ENCODE measurements at regions not wholly inside any gene's neighbourhood (a gene's known extent, or its start where the extent isn't known, plus 50 kb on each side); places are given as distances from the start of the nearest gene placed in this dataset.
A peak's percentile ranks its signal among the peaks of the same experiment; 100 is the strongest.
"Not testable (repeated sequence)": the region's sequence is repeated elsewhere in the genome, so short reads cannot be mapped to it uniquely, and the experiment has no call there.

DNA sequence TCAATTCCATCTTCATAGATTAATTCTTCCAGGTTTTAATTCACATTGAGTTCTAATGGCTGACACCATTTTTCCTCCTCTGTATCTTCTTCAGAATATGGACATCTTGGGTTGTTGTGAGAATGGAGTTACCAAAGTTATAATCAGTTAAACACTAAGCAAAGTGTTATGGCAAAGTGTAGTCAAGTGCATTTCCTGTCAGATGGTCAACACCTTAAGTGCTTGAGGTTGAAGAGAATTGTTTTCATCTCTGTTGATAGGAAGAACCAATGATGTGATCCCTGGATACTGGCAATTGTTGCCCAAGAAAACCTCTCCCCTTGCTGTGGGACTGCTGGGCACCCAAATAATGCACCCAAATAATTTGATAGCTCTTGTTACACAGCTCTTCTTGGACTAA, 102.6 kb upstream of the SATB1 start:
- DNase-seq: no peak

DNA sequence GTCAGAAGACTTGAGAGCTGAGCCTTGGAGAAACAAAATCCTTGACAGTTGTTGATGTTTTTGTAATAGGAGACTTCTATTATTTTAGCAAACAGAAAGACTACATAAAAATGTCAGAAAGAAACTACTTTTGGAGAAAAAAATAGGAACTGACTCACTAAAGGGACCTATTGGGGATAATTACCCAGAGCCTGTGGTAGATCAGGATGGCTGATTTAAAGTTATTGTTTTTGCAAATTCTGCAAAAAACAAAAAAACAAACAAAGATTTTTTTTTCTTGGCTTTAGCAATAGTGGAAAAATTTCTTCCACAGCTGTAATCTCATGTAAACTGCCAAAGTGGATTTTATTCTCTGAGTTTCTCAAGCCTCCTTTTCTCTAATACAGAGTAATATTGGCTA, 101.5 kb upstream of the SATB1 start:
- no peak for DNase-seq

DNA sequence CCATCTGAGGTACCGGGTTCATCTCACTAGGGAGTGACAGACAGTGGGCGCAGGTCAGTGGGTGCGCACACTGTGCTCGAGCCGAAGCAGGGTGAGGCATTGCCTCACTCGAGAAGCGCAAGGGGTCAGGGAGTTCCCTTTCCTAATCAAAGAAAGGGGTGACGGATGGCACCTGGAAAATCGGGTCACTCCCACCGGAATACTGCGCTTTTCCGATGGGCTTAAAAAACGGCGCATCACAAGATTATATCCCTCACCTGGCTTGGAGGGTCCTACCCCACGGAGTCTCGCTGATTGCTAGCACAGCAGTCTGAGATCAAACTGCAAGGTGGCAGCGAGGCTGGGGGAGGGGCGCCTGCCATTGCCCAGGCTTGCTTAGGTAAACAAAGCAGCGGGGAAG, 91.0 kb upstream of the SATB1 start:
- DNase-seq: not testable (repeated sequence)

DNA sequence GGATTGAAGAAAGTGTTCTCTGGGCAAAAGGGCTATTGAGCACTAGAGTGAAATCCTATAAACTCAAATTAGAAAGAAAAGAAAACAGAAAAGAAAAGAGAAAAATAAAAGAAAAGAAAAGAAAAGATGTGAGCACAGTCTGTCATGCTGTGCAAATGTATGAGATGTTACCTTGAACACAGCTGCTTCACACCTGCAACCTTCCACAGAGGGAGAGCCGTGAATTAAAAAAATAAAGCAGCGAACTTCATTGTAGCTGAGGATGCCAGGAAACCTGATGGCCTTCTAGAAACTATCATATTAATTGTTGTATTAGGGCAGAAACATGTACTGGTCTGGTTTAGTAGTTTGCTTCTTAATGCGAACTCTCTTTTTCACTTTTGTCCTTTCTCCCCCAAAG, 88.0 kb upstream of the SATB1 start:
- no peak for DNase-seq

DNA sequence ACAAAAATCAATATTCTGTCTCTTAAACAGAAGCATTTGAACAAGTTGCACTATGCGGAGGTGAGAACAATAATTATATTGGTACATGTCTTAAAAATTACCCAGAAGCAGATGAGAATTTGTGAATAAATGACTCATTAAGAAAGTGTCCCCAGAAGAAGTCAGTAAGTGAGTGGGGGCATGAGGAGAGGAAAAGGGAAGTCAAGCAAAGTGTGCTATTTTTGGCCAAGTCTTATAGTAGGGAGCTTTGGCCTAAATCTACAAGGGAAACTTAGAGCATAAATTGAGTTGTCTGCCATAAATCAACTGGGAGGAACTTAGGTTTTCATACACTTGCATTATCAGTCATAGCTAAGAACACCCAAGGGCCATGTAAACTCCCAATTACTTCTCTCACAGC, 86.9 kb upstream of the SATB1 start:
- no peak for DNase-seq

DNA sequence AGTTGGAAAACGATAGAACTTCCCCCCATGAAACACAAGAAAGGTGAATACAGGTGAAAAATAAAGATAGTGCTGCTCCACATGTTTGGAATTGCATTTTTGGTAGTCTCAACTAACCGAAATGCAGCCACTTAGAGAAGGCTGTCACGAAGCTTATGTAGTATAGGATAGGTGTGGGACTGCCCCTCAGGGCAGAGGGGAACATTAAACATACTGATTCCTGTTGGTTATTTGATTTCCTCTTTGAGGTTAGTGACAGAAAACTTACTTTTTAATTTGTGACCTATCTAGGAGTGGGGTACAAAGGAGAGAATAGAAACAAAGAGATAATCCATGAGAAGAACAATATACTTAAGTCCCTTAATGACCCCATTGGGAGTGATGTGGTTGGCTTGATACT, 85.8 kb upstream of the SATB1 start:
- no peak for DNase-seq

DNA sequence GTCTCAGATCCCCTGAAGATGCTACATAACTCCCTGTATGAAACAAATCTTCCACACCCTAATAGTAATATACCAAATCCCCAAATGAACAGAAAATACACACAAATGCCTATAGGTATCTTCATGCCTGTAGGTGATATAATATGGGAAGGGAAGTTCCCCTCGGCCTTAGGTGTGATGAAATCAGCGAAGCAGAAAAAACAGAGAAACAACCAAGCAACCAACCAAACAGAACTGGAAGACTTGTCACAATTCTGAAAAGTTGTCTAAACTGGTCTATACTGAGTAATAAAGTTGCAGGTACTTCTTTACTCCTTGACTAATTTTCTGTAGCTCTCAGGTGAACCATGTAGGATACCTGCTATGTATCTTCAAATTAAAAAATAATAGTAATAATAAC, 82.2 kb upstream of the SATB1 start:
- no peak for DNase-seq

DNA sequence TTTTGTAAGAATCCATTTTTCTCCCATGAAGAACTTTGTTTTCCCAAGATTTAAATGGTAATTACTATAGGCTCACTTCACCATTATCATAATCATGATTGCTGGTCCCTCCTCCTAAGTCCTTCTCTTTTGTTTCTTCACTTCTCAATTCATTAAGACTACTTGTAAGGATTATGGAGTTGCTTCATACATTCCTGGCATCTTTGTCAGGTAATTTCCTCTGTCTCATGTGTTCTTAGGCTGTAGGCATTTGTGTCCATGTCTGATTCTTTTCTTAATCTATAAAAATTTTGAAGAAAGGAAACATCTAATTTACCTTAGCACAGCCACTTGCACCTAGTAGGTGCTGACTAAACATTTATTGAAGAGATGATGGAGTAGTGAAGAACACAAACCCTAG, 79.9 kb upstream of the SATB1 start:
- DNase-seq: no peak

DNA sequence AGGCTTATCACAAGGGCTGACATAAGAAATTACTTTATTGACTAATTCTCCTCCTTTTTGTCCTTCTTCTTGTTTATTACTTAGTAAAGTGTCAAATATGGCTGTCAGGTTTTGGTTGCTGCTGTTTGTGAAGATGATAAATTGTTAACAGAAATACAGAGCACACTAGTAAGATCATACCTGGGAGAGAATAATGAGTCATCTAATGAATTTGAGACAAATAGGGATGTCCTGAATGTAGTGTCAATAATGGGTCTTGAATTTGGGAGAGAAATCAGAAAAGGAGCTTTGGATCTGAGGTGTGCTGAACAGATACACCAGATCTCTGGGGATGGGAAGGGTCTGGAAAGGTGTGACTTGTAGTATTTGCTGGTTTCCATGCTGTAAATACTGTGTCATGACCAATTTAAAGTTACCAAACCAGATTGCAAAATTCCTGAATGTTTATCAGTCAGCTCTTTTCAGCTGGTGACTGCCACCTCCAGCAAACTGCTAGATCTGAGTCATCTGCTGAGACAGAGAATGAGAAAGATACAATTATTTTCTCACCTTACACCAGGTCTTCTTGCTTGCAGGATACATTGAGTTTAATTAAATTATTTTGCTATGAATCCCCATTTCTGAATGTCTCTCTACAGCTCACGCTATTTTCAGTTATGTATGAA, 76.7 kb upstream of the SATB1 start:
- DNase-seq: peak; percentile 12

DNA sequence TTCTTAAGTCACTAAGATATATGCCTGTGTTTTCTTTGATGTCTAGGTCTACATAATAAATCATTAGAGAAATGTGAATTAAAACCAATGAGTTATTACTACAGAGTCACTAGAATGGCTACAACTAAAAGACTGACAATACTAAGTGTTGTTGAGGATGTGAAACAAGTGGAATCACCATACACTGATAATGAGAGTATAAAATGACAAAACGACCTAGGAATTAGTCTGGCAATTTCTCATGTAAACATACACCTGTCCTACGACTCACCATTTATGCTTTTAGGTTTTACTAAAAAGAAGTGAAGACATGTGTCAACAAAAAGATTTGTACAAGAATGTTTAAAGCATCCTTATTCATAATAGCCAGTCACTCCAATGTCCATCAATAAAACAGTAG, 75.2 kb upstream of the SATB1 start:
- no peak for DNase-seq

DNA sequence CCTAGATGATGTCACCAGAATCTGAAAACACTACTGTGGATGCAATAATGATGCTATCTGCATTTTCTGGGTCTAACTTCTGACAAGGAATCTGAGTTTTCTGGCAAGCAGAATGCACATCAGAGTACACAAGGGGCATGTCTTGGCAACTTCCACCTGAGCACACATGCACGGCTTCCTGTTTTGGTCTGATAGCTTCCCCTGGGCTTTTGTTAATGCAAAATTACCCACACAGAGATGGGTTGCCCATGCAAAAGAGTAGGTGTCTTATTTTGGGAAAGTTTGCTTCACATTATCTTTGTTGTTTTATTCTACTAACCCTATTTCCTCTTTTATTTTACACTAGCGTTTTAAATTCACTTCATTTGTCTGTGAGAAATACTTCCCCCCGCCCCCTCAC, 74.2 kb upstream of the SATB1 start:
- DNase-seq: no peak

DNA sequence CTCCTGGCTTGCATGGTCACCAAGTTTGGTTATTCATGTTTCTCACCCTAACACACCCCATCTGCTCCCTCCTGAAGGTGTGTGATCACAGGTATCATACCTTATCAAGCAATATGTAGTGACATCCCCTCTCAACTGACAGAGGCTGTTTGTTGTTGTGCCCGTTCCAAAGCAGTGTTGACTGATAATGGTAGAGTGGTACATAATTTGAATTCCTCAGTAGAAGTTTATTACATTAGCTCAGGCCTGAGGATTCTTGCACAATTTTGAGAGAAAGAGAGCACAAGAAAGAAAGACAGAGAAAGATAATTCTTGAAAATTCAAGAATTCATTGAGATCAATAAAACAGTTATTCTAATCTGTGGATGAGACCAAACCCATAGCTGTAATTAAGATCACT, 69.1 kb upstream of the SATB1 start:
- no peak for DNase-seq

DNA sequence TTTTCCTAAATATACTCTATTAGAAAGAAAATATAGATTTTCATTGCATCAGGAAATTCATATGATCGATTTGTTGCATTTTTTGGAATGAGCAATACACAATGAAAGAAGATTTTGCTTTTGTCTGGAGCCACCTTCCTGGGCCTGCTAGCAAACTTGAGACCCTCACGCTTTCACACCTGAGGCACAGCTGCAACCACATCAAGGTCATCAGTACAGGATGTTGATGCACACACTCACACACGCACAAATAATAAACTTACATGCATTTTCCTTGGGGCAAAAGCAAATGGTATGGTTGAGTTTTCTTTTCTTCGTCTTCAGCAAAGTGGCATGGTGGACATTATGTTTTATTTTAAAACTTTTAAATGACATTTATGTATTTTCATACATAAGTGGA, 64.8 kb upstream of the SATB1 start:
- DNase-seq: no peak

DNA sequence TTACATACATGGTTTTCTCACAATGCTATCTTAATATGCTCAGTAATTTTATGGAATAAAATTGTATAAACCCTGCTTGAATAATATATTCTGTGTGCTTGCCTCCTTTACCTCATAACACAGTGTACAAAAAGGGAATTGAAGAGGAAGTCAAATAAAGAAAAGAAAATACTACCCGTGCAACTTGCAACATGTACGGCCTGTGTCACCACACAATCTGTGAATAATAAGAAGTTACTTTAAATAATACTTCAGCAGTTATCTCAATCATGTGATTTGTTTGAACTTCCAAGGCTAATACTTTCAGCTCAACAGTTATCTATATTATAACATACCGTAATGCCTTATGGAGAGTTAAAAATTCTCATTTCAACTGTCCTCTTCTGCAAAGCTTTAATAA, 58.1 kb upstream of the SATB1 start:
- no peak for DNase-seq

DNA sequence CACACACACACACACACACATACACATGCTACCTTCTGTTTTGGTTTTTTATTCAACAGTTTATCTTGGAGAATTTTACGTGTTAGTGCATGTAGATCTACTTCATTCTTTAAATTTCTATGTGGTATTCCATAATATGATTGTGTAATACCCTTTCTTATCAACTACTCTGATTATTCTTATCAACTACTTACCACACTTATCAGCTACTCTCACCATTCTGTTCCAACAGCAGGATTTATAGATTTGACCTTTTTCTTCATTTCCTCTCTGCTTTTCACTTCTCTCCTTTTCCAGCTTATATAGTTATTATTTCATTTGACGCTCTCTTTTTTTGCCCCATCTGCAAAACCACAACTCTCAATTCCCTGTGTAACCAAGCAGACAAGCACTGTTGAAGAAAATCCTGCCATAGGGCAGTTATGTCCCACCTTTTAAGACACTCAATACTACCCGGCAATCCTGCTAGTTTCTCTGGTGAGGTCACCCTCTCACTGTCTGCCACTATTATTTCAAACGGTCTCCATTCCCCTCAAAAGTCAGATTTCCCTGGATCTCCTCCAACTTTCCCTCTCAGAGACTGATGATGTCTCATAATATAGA, 56.9 kb upstream of the SATB1 start:
- no peak for DNase-seq

DNA sequence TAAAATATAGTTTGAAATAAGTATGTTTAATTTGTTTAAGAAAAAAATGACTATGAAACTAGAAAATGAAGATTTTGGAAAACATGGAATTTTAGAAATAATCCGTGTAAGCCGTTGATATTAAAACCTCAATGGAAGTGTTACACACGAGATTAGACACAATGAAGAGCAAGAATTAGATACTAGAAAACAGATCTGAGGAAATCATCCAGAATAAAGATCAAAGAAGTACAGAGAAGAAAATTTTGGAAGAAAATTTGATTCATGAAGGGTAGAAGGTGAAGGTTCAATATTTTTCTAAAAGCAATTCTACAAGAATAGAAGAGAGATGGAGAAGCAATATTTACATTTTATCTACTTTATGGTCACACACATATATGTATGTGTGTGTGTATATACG, 52.5 kb upstream of the SATB1 start:
- no peak for DNase-seq

Measured in fibroblast of skin of back (primary cell).